ENCODE measurements at regions not wholly inside any gene's neighbourhood (a gene's known extent, or its start where the extent isn't known, plus 50 kb on each side); places are given as distances from the start of the nearest gene placed in this dataset.

DNA sequence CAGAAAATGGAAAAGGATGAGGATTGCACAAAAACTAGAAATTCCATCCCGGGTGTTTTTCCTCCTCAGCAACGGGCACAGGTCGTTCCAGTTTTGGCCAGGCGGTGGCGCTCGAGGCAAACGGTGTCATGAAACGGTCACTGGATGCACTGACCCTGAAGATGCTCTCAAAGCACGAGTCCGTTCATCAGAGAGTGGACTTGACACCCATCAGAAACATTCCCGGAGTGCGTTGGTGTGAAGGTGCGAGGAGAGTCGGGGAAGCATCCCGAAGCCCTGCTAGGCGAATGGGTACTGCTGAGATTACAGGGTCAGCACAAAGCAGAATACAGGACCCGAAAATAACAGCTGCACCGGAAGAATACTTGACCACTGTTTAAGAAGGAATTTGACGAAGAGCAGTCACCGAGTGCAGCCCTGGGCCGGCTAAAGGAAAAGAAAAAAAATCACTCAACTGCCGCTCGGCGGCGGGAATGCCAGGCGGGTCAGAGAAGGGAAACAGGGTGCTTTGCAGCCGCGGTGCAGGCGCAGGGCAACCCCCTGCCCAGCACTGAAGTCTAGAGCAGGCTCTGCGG, 71.7 kb upstream of the ETS2 start:
- H3K27ac Mint-ChIP-seq: no peak overlapping the region
- CTCF ChIA-PET: interaction anchor here (0.6 to 2.9 kb wide), 8 partner anchors 26 to 443 kb away, joined by 3 to 11 read pairs (median 4); no protein-coding TSS in a partner anchor
- ATAC-seq: peak; percentile 65

DNA sequence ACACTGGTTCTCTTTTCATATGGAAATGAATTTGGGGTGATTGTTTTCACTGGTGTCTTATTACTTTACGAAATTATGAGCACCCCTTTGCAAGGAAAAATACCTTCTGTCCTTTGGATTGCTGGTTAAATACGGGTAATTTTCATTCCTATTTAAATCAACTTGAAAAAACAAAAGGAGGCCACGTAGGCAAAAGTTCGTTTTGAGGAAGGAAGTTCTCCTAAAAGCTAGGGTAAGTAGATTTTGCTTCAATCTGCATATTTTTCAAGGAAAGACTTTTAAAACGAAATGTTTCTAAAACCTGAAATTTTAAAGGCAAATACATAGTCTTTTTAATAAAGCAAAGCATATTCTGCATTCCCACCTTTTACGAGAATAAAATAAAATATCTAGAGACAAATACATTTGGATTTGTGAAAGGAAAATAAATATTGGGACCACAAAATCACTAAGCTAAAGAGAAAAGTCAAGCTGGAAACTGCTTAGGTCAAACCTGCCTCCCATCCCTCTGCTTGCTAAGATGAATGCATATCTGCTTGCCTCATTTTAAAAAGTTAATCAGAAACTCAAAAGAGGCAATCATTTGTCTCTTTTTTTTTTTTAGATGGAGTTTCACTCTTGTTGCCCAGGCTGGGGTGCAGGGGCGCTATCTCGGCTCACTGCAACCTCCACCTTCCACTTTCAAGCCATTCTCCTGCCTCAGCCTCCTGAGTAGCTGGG, 70.9 kb upstream of the ETS2 start:
- no peaks in the 10 kb centered on the region for H3K36me3 Mint-ChIP-seq

More for the DNA sequence above, 71.7 kb upstream of the ETS2 start:
- H3K4me3 Mint-ChIP-seq: peak overlapping the region; percentile 63
- H3K4me1 Mint-ChIP-seq: peaks cover 6% of the 10 kb centered on the region
- DNase-seq: peak; percentile 74
- no peaks in the 10 kb centered on the region for H3K36me3 Mint-ChIP-seq
- no peaks in the 10 kb centered on the region for H3K9me3 Mint-ChIP-seq (ENCODE audit: low read depth)
- H3K27me3 Mint-ChIP-seq: peaks cover 36% of the 10 kb centered on the region

DNA sequence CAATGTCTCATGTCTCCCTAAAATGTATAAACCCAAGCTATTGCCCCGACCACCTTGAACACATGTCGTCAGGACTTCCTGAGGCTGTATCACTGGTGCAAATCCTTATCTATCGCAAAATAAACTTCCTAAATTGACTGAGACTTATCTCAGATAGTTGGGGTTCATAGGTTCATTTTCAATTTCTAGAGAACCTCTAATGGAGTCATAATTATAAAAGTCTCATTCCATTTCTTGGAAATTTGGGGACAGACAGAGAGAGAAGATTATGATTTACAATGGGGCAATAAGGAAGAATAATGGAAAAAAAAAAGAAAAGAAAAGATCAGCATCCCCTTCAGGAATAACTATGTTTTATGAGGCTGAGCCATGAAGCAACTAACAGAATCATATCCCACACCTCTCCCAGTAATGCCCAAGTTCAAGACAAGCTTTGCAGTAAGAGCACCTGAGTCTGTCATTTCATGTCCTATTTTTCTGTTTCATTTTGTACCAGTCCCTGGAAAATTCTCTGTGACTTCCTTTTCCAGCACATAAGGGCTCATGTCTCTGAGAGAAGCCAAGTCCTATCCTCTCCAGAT, 70.0 kb upstream of the ETS2 start:
- ATAC-seq (no peak), DNase-seq (no peak)
- no peaks in the 10 kb centered on the region for H3K36me3 Mint-ChIP-seq
- CTCF ChIA-PET: interaction anchor here (1.1 to 2.9 kb wide), 5 partner anchors 29 to 403 kb away, joined by 3 to 11 read pairs (median 4); no protein-coding TSS in a partner anchor
- H3K9me3 Mint-ChIP-seq (ENCODE audit: low read depth): no peaks in the 10 kb centered on the region
- peaks cover 28% of the 10 kb centered on the region for H3K27me3 Mint-ChIP-seq
- H3K4me1 Mint-ChIP-seq: peaks cover 14% of the 10 kb centered on the region
- no peak overlapping the region for H3K27ac Mint-ChIP-seq
- H3K4me3 Mint-ChIP-seq: no peak overlapping the region

More for the DNA sequence above, 70.9 kb upstream of the ETS2 start:
- CTCF ChIA-PET: interaction anchor here (0.6 to 2.9 kb wide), 9 partner anchors 25 to 442 kb away, joined by 3 to 11 read pairs (median 4); no protein-coding TSS in a partner anchor
- Mint-ChIP-seq H3K27me3 (peaks cover 33% of the 10 kb centered on the region), H3K4me3 (no peak overlapping the region), H3K4me1 (peaks cover 8% of the 10 kb centered on the region), H3K9me3 (ENCODE audit: low read depth) (no peaks in the 10 kb centered on the region), H3K27ac (no peak overlapping the region)
- ATAC-seq (no peak), DNase-seq (no peak)

DNA sequence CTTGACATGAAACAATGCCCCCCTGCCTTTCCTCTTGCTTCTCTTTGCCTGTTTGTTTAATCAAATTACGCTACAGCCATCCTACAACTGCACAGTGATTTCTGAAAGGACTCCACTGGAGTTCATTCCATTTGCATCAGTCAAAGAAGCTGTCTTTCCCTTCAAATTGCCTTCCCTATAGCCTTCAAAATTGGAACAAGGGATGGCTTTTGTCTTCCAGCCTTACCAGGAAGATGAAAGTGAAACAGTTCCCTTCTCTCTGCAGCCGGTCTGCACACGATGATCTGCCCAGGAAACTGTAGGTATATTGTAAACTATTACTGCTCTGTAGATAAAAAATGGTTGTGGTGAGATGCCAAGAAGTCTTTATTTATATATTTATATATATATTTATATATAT, 65.6 kb upstream of the ETS2 start:
- ATAC-seq (no peak), DNase-seq (no peak)
- H3K4me3 Mint-ChIP-seq: no peak overlapping the region
- no peaks in the 10 kb centered on the region for H3K36me3 Mint-ChIP-seq
- H3K9me3 Mint-ChIP-seq (ENCODE audit: low read depth): no peaks in the 10 kb centered on the region
- peaks cover 16% of the 10 kb centered on the region for H3K4me1 Mint-ChIP-seq
- peaks cover 14% of the 10 kb centered on the region for H3K27me3 Mint-ChIP-seq
- CTCF ChIA-PET: no interaction called here
- H3K27ac Mint-ChIP-seq: no peak overlapping the region

DNA sequence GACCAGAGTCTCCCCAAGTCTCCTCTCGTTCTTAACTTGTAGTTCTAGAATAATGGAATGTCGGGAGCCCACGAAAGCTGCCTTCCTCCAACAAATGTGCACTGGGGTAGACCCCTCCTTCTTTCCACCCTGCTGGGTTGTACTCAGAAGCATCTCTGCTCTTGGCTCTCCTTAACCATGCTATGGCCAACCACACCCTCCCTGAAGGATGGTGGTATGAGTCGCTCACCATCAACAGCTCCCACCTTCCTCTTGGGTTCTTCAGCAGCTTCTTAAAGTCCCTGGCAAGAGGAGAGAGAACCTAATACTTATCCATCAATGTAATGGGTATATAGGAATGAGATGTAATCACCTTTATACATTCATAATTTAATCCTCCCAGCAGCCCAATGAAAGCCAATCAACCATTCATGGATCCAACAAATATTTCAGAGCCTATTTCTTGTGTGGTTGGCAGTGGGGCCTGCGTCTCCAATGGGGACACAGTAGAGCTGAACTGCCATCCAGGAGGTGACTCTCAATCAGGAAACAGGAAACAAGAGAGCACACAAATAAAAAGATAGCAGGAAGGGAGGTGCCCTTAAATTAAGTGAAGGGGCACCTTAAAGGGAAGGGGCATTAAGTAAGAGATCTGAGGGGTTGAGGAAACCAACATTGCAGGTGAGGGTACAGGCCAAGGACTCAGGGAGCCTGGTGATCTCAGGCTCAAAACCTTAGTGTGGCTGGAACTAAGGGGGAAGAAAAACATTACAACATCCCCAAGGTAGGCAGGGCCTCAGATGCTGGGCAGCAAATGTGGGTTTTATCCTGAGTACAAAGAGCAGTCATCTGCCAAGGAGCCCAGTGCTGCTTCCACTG, 64.4 kb upstream of the ETS2 start:
- CTCF ChIA-PET: no interaction called here

DNA sequence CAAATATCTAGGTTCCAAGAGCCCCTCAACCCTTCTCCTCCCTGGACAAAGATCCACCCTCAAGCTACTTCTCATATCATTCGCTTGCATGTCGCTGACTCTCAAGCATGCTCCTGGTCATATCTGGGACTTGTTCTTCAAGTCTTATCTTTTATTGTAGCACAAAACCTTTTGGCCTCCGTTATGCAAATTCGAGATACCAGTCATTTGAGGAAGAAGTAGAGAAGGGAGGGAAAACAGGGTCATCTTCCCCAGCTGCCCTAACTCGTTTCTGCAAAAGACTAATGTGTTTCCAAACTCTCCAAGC, 63.8 kb upstream of the ETS2 start:
- Mint-ChIP-seq H3K27ac (no peak overlapping the region), H3K4me3 (no peak overlapping the region), H3K27me3 (no peaks in the 10 kb centered on the region), H3K36me3 (peaks cover 1% of the 10 kb centered on the region), H3K4me1 (peaks cover 16% of the 10 kb centered on the region), H3K9me3 (ENCODE audit: low read depth) (no peaks in the 10 kb centered on the region)
- DNase-seq (no peak), ATAC-seq (no peak)
- CTCF ChIA-PET: no interaction called here

More for the DNA sequence above, 64.4 kb upstream of the ETS2 start:
- H3K4me3 Mint-ChIP-seq: no peak overlapping the region
- H3K9me3 Mint-ChIP-seq (ENCODE audit: low read depth): no peaks in the 10 kb centered on the region
- no peak overlapping the region for H3K27ac Mint-ChIP-seq
- no peaks in the 10 kb centered on the region for H3K36me3 Mint-ChIP-seq
- H3K4me1 Mint-ChIP-seq: peaks cover 16% of the 10 kb centered on the region
- ATAC-seq: no peak
- DNase-seq: no peak
- H3K27me3 Mint-ChIP-seq: peaks cover 1% of the 10 kb centered on the region

DNA sequence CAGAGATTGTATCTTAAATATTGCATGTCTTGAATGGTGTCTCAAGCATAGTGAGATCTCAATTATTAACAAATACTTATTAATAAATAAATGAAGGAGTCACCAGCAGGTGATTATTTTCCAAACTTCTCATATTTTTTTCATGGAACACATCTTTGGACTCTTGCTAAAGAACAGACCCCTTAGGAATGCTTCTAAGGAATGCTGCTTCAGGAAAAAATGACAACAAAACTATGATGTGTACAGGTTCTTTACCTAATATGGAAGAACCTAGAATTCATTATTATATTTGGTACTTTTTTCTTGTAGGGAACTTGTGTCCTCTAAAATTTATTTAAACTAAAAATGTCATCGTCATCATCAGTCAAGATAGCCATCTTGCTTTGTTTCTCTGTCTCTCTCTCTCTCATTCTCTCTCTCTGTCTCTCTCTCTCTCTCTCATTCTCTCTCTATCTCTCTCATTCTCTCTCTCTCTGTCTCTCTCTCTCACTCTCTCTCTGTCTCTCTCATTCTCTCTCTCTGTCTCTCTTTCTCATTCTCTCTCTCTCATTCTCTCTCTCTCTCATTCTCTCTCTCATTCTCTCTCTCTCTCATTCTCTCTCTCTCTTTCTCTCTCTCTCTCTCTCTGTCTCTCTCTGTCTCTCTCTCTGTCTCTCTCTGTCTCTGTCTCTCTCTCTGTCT, 63.0 kb upstream of the ETS2 start:
- no peak for ATAC-seq
- CTCF ChIA-PET: no interaction called here
- H3K9me3 Mint-ChIP-seq (ENCODE audit: low read depth): no peaks in the 10 kb centered on the region
- peaks cover 16% of the 10 kb centered on the region for H3K4me1 Mint-ChIP-seq
- no peaks in the 10 kb centered on the region for H3K27me3 Mint-ChIP-seq
- no peak overlapping the region for H3K27ac Mint-ChIP-seq
- H3K36me3 Mint-ChIP-seq: peaks cover 1% of the 10 kb centered on the region
- no peak for DNase-seq
- no peak overlapping the region for H3K4me3 Mint-ChIP-seq

DNA sequence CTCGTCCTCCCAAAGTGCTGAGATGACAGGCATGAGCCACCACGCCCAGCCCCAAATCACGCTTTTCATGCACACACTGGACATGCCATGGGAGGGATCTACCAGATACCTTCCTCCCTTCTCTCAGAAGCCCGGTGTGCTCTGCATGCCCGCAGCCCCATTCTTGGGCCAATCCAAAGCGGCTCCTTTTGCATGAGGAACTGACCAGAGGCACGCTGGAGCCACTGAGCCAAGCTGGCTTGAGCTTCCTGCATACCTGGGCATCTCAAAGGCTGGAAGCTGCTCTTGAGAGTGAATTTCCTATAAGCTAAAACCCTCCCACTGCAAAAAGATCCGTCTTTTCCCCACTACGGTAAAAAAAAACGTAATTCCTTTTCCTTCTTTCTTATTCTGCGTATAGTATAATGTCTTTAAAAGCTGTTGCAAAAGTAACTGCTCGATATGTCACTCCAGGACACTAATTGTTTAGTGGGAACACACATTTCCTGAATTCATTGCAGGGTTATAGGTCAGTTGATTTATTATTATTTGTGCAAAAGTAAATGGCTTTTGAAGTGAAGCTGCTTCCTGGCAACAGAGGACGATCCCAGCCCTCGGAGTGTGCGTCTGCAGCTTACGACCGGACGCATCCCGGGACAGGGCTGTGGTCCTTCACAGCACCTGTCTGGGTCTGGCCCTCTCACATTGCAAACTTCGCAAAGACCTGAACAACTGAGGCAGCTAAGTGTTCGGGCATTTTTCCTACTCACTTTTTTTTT, 61.8 kb upstream of the ETS2 start:
- Mint-ChIP-seq H3K9me3 (ENCODE audit: low read depth) (no peaks in the 10 kb centered on the region), H3K27ac (no peak overlapping the region), H3K4me1 (peaks cover 16% of the 10 kb centered on the region), H3K36me3 (peaks cover 1% of the 10 kb centered on the region), H3K27me3 (no peaks in the 10 kb centered on the region), H3K4me3 (no peak overlapping the region)
- no peak for ATAC-seq
- no peak for DNase-seq
- CTCF ChIA-PET: no interaction called here

DNA sequence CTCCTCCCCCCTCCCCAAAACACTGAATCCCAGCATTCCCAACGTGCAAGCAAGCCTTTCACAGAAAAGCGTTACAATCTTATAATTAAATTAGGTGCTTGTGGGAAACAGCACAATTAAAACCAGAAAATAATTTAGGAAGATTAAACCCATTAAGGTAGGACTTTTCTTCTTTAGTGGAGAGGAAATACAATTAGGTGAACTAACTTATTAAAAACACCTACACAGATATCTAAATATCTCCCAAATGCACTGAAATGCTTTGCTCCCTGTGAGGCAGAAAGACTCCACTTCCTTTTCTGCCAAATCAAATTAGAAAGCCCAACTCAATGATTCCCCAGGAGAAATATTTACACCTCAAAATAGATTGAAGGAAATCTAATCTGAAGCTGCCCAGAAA, 60.9 kb upstream of the ETS2 start:
- Mint-ChIP-seq H3K36me3 (peaks cover 1% of the 10 kb centered on the region), H3K27me3 (no peaks in the 10 kb centered on the region), H3K27ac (no peak overlapping the region), H3K9me3 (ENCODE audit: low read depth) (no peaks in the 10 kb centered on the region), H3K4me1 (peaks cover 13% of the 10 kb centered on the region), H3K4me3 (no peak overlapping the region)
- CTCF ChIA-PET: no interaction called here
- no peak for ATAC-seq
- DNase-seq: no peak

DNA sequence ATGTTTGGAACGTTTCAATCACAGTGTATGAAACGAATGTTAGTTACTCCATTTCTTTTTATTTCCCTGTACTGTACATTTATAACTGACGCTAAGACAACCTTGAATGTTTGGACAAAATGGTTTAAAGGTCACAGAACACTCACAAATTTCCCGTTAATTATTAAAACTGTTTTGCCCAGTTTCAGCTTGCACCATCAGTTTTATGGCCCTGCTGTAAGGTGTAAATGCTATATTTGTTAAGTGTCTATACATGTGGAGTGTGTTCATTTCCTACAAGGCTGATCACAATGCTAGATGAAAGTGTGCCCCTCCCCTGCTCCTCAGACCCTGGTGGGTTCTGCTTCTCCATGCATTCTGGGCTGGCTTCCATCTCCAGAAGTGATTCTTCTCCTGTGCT, 57.9 kb upstream of the ETS2 start:
- CTCF ChIA-PET: no interaction called here
- no peak for ATAC-seq
- no peaks in the 10 kb centered on the region for H3K9me3 Mint-ChIP-seq (ENCODE audit: low read depth)

DNA sequence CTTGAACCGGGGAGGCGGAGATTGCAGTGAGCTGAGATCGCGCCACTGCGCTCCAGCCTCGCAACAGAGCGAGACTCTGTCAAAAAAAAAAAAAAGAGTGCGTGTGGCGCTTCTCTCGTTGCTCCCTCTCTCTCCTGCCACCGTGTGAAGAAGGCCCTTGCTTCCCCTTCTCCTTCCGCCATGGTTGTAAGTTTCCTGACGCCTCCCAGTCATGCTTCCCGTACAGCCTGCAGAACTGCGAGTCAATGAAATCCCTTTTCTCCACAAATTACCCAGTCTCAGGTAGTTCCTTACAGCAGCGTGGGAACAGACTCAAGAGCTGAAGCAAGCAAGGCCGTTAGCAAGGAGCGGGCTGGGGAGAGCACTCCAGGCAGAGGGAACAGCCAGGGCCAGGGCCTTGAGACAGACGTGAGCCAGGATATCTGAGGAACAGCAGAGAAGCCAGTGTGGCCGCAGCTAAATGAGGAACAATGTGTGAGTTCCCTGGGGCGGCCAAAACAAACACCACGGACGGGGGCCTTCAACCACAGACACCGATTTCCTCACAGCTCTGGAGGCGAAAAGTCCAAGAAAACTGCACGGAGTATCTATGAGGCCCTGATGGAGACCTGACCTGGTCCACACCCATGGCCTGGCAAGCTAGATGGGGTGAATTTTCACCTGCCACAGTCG, 54.2 kb upstream of the ETS2 start:
- Mint-ChIP-seq H3K4me3 (no peak overlapping the region), H3K4me1 (peaks cover 6% of the 10 kb centered on the region)

More for the DNA sequence above, 57.9 kb upstream of the ETS2 start:
- Mint-ChIP-seq H3K27ac (no peak overlapping the region), H3K4me1 (no peaks in the 10 kb centered on the region), H3K36me3 (peaks cover 1% of the 10 kb centered on the region), H3K27me3 (no peaks in the 10 kb centered on the region), H3K4me3 (no peak overlapping the region)
- DNase-seq: no peak

DNA sequence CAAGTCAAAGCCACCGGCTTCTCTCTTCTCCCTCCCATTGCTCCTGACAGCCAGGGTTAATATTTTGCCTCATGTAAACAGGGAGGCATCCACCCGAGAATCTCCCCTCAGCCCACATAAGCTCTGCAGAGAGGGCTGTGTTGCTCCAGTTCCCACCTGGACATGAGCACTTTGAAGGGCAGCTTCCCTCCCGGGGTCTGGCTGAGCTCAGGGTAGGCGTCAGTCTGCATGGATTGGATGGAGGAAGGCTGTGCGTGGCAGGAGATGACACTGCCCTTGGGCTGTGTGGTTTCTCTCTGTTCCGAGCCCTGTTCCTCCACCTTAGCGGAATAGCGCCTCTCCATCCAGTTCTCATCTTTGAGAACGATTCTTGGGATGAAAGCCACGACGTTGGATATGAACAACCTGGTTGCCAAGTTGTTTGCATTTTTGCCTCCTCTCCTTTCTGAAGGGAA, 53.7 kb upstream of the ETS2 start:
- Mint-ChIP-seq H3K4me3 (no peak overlapping the region), H3K27ac (no peak overlapping the region), H3K27me3 (peaks cover 3% of the 10 kb centered on the region), H3K36me3 (no peaks in the 10 kb centered on the region), H3K4me1 (peaks cover 6% of the 10 kb centered on the region), H3K9me3 (ENCODE audit: low read depth) (no peaks in the 10 kb centered on the region)
- ATAC-seq: no peak
- CTCF ChIA-PET: no interaction called here
- no peak for DNase-seq

More for the DNA sequence above, 54.2 kb upstream of the ETS2 start:
- Mint-ChIP-seq H3K36me3 (peaks cover 1% of the 10 kb centered on the region), H3K27ac (no peak overlapping the region), H3K27me3 (peaks cover 3% of the 10 kb centered on the region), H3K9me3 (ENCODE audit: low read depth) (no peaks in the 10 kb centered on the region)
- ATAC-seq (no peak), DNase-seq (no peak)
- CTCF ChIA-PET: no interaction called here

Measured in activated CD8-positive, alpha-beta memory T cell treated with anti-CD3 and anti-CD28 coated beads, Interleukin-2, amount 10 ng/mL, durations not matched to agents 7 days and 5 days (primary cell).